ENCODE measurements at regions not wholly inside any gene's neighbourhood (a gene's known extent, or its start where the extent isn't known, plus 50 kb on each side); places are given as distances from the start of the nearest gene placed in this dataset.
"Not testable (repeated sequence)": the region's sequence is repeated elsewhere in the genome, so short reads cannot be mapped to it uniquely, and the experiment has no call there.

GRCh38 chr7:150090776-150091175 lies 217.0 kb downstream of the ATP6V0E2 start:
- not testable (repeated sequence) for H3K27me3 Mint-ChIP-seq (ENCODE audit: low read depth); H3K4me3 Mint-ChIP-seq; H3K4me1 Mint-ChIP-seq (ENCODE audit: low read depth); DNase-seq; ATAC-seq; H3K9me3 Mint-ChIP-seq; H3K36me3 Mint-ChIP-seq (ENCODE audit: insufficient read depth)

DNA sequence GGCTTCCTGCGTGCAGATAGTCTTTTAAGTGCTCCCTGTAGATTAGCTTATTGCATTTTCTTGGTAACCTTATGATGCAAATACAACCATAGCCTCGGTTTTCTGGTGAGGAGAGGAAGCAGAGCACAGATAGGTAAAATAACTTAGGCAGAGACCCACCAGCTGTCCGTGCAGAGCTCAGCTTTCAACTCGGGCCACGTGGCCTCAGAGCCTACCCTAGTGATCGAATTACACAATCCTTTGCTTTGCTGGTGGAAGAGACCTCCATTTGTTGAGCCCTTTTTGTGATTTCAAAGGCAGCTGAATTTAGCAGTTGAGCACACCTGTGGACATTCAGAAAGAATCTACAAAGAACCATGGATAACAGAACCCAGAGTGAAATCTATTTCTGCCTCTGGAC lies 220.1 kb downstream of the ATP6V0E2 start:
- H3K36me3 Mint-ChIP-seq (ENCODE audit: insufficient read depth); DNase-seq; H3K9me3 Mint-ChIP-seq; ATAC-seq; H3K4me1 Mint-ChIP-seq (ENCODE audit: low read depth); H3K27me3 Mint-ChIP-seq (ENCODE audit: low read depth); H3K4me3 Mint-ChIP-seq: not testable (repeated sequence)

DNA sequence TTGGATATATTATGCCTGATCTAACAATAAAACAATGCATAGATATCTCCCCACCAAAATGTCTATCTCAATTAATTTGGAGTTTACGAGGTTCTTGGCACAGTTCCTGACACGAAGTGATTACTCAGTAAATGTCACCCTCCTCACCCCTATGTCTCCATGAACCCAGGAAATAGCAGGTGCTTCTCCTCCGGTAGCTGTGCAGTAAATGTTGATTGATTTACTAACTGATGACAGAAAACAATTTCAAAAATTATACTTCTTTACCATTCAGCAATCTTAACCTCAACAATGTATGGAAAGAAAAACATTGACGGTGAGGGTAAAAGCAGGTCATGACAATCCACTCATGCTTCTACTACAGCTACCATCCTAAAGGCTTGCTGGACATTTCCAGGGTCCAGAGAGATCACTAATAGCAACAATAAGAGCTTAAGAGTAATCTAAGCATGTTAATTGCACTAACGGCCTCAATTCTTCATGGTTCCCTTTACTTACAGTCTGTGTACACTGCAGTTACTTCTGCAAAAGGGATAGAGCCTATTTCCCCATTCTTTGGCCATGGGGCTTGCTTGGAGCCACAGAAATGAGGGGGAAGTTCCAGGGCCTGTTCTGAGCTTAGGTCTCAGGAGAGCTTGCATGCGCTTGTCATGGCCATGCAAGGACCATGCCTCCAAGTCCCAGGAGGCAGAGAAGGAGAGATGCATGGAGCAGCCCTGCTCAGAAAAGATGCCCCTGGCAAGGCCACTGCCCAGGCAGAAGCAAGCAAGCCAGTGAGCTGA lies 222.6 kb downstream of the ATP6V0E2 start:
- H3K9me3 Mint-ChIP-seq; H3K4me3 Mint-ChIP-seq; H3K4me1 Mint-ChIP-seq (ENCODE audit: low read depth); H3K36me3 Mint-ChIP-seq (ENCODE audit: insufficient read depth); H3K27me3 Mint-ChIP-seq (ENCODE audit: low read depth); DNase-seq; ATAC-seq: not testable (repeated sequence)

DNA sequence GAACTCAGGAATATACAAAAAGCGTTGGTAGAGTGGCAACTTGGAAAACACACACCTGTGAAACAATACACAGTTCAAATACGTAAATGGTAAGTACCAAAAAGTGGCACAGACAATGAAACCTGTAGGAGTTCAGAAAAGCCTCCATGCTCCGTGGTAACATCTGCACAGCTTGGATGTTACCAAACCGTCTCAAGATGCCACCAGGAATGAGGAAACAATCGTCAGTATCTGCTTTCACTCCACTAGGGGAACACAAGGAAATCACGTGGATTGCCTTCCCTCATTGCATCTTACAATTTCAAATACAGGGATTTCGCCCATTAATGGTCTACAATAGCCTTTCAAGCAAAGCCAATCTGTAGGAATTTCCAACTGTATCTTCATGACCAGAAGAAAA lies 224.6 kb upstream of the LRRC61 start:
- DNase-seq; H3K4me1 Mint-ChIP-seq (ENCODE audit: low read depth); H3K4me3 Mint-ChIP-seq; H3K9me3 Mint-ChIP-seq; H3K36me3 Mint-ChIP-seq (ENCODE audit: insufficient read depth); ATAC-seq; H3K27me3 Mint-ChIP-seq (ENCODE audit: low read depth): not testable (repeated sequence)

- H3K4me3 Mint-ChIP-seq; DNase-seq; H3K36me3 Mint-ChIP-seq (ENCODE audit: insufficient read depth); H3K27me3 Mint-ChIP-seq (ENCODE audit: low read depth); H3K9me3 Mint-ChIP-seq; H3K4me1 Mint-ChIP-seq (ENCODE audit: low read depth); ATAC-seq: not testable (repeated sequence)
These were observed 221.9 kb upstream of the LRRC61 start for GRCh38 chr7:150101282-150101681.

DNA sequence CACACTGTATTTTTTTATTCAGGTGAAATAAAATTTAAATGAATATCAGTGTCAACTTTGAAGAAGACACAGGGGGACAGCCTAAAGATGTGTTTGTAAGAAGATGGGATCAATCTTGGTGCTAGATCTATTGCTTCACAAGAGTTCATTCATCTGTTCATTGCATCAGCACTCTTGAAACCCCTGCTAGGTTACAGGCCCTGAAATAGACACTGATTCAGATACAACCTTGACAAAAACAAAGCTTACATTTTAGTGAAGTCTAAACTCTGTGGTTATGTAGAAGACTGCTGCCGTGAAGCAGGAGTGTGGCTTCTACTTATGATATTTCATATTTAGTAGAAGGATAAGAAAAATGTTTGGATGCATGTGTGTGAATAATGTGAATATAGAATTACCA lies 215.9 kb upstream of the LRRC61 start:
- ATAC-seq; H3K36me3 Mint-ChIP-seq (ENCODE audit: insufficient read depth); H3K27me3 Mint-ChIP-seq (ENCODE audit: low read depth); H3K9me3 Mint-ChIP-seq; H3K4me1 Mint-ChIP-seq (ENCODE audit: low read depth); DNase-seq; H3K4me3 Mint-ChIP-seq: not testable (repeated sequence)

DNA sequence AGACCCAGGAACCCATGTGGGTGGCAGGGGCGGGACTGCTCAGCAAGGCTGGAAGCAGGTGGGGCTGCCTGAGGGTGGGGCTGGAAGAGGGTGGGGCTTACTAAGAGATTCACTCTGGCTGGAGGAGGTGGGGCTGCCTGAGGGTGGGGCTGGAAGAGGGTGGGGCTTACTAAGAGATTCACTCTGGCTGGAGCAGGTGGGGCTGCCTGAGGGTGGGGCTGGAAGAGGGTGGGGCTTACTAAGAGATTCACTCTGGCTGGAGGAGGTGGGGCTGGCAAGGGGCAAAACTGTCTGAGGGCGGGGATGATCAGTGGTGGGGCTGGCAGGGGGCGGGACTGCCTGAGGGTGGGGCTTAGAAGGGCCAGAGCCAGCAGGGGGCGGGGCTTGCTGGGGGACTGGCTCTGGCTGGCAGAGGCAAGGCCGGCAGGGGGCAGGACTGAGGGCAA lies 212.8 kb upstream of the LRRC61 start:
- H3K9me3 Mint-ChIP-seq; DNase-seq; H3K4me3 Mint-ChIP-seq; H3K4me1 Mint-ChIP-seq (ENCODE audit: low read depth); H3K36me3 Mint-ChIP-seq (ENCODE audit: insufficient read depth); H3K27me3 Mint-ChIP-seq (ENCODE audit: low read depth): not testable (repeated sequence)
- ATAC-seq, result peak in 1 of 2 donors; percentile 55

- H3K36me3 Mint-ChIP-seq (ENCODE audit: insufficient read depth); H3K9me3 Mint-ChIP-seq; DNase-seq; H3K4me1 Mint-ChIP-seq (ENCODE audit: low read depth); ATAC-seq; H3K4me3 Mint-ChIP-seq; H3K27me3 Mint-ChIP-seq (ENCODE audit: low read depth): not testable (repeated sequence)
These were observed 212.3 kb upstream of the LRRC61 start for GRCh38 chr7:150110882-150111281.

GRCh38 chr7:150111373-150112139 lies 211.6 kb upstream of the LRRC61 start:
- H3K36me3 Mint-ChIP-seq (ENCODE audit: insufficient read depth); H3K4me3 Mint-ChIP-seq; H3K27me3 Mint-ChIP-seq (ENCODE audit: low read depth); H3K4me1 Mint-ChIP-seq (ENCODE audit: low read depth); H3K9me3 Mint-ChIP-seq; ATAC-seq; DNase-seq: not testable (repeated sequence)

DNA sequence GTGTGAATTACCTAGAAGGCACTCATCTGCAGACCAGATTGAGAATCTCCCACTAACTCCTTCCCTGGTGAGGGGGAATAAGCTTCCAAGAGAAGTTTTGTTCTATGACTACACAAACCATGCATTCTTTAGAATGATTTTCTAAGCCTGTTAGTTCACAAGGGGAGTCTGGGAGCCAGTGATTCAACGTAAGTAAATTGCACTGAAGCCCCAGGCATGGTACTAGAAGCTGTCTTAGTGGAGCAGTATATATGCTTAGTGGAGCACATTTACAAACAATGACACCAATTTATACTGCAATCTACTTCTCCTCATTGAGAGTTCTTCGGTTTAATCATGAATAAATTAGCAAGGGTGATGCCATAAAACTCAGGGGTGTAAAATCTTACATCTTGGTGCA lies 209.9 kb upstream of the LRRC61 start:
- DNase-seq; H3K27me3 Mint-ChIP-seq (ENCODE audit: low read depth); H3K4me3 Mint-ChIP-seq; H3K9me3 Mint-ChIP-seq; H3K4me1 Mint-ChIP-seq (ENCODE audit: low read depth); H3K36me3 Mint-ChIP-seq (ENCODE audit: insufficient read depth); ATAC-seq: not testable (repeated sequence)

DNA sequence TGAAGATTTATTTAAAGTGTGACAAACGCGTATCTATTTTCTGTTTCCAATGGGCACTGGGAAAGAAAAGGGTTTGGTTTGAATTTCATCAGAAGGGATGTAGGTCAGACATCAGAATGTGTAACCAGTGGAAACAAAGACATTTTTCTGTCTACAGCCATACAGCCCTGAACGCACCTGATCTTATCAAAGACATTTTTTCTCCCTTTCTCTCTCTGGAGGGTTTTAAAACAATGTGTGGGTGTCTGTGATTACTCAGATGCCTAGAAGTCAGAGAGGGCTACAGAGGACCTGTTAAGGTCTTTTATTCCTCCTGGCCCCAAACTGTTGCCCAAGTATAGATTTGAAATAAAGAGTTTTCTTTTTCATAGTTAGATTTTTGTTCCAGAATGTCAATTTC lies 208.6 kb upstream of the LRRC61 start:
- H3K36me3 Mint-ChIP-seq (ENCODE audit: insufficient read depth); H3K4me1 Mint-ChIP-seq (ENCODE audit: low read depth); H3K4me3 Mint-ChIP-seq; H3K27me3 Mint-ChIP-seq (ENCODE audit: low read depth); DNase-seq; H3K9me3 Mint-ChIP-seq: not testable (repeated sequence)
- peak; percentile 32 to 54 for ATAC-seq

- H3K4me3 Mint-ChIP-seq; DNase-seq; H3K27me3 Mint-ChIP-seq (ENCODE audit: low read depth); H3K4me1 Mint-ChIP-seq (ENCODE audit: low read depth); H3K9me3 Mint-ChIP-seq; ATAC-seq; H3K36me3 Mint-ChIP-seq (ENCODE audit: insufficient read depth): not testable (repeated sequence)
These were observed 203.2 kb upstream of the LRRC61 start for GRCh38 chr7:150119966-150120365.

GRCh38 chr7:150125831-150126230 lies 197.3 kb upstream of the LRRC61 start:
- not testable (repeated sequence) for H3K36me3 Mint-ChIP-seq (ENCODE audit: insufficient read depth); H3K9me3 Mint-ChIP-seq; H3K4me1 Mint-ChIP-seq (ENCODE audit: low read depth); ATAC-seq; H3K27me3 Mint-ChIP-seq (ENCODE audit: low read depth); H3K4me3 Mint-ChIP-seq; DNase-seq

- H3K4me1 Mint-ChIP-seq (ENCODE audit: low read depth); H3K36me3 Mint-ChIP-seq (ENCODE audit: insufficient read depth); DNase-seq; H3K4me3 Mint-ChIP-seq; H3K27me3 Mint-ChIP-seq (ENCODE audit: low read depth); ATAC-seq; H3K9me3 Mint-ChIP-seq: not testable (repeated sequence)
These were observed 188.7 kb upstream of the LRRC61 start for GRCh38 chr7:150134451-150134850.

DNA sequence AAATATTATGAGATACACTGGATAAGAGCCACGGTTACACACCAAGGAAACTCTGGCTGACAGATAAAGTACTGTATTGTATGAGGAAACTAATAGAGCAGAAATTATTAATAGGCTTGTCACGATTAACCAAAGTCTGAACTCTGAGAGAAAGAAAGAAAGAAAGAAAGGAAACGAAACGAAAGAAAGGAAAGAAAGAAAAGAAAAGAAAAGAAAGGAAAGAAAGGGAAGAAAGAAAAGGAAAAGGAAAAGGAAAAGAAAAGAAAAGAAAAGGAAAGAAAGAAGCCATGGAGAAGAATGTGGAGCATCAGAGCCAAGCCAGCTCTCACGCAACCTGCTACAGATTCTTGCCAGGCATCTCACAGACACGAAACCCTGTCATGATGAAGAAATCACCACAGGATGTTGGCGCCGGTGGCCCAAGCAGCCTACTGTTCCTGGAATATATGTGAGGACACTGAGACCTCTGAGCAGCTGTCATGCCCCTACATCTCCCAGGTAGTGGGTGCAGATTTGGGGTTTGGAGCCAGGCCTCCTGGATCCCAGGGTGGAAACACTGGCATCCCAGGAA lies 187.4 kb upstream of the LRRC61 start:
- H3K4me3 Mint-ChIP-seq; ATAC-seq; H3K4me1 Mint-ChIP-seq (ENCODE audit: low read depth); DNase-seq; H3K9me3 Mint-ChIP-seq; H3K36me3 Mint-ChIP-seq (ENCODE audit: insufficient read depth); H3K27me3 Mint-ChIP-seq (ENCODE audit: low read depth): not testable (repeated sequence)
